G401 (cell line): ENCODE measurements at regions not wholly inside any gene's neighbourhood (a gene's known extent, or its start where the extent isn't known, plus 50 kb on each side); places are given as distances from the start of the nearest gene placed in this dataset.

Experiments used
- DNase-seq: peaks from one replicate; pipeline ENCODE4 v3.0.0-alpha.2; 2015; ENCODE audit warnings: low spot score
- in situ Hi-C: cut with HindIII; loops from 2 replicates; pipeline ENCODE4 v1.10.0; 2016; ENCODE audit warnings: low sequenced_read_pairs, mixed read lengths

- DNase-seq = no peak
- in situ Hi-C loops = no loop called here
Measured at GRCh38 chr5:167999182-167999581, 292.3 kb upstream of the WWC1 start.

GRCh38 chr5:168001318-168001717, 290.1 kb upstream of the WWC1 start:
- in situ Hi-C loops = no loop called here
- no peak for DNase-seq

GRCh38 chr5:168002116-168002515, 289.3 kb upstream of the WWC1 start:
- in situ Hi-C loops = no loop called here
- no peak for DNase-seq

GRCh38 chr5:168005093-168005492, 286.4 kb upstream of the WWC1 start:
- in situ Hi-C loops = no loop called here
- no peak for DNase-seq

GRCh38 chr5:168005936-168006335, 285.5 kb upstream of the WWC1 start:
- in situ Hi-C loops = no loop called here
- DNase-seq = no peak

GRCh38 chr5:168006456-168007130, 284.9 kb upstream of the WWC1 start:
- in situ Hi-C loops = no loop called here
- DNase-seq = no peak

- no peak for DNase-seq
- in situ Hi-C loops = no loop called here
Measured at GRCh38 chr5:168007286-168007685, 284.2 kb upstream of the WWC1 start.

- in situ Hi-C loops = no loop called here
- DNase-seq = no peak
Measured at GRCh38 chr5:168008555-168008954, 282.9 kb upstream of the WWC1 start.

GRCh38 chr5:168011096-168011495, 280.3 kb upstream of the WWC1 start:
- in situ Hi-C loops = no loop called here
- DNase-seq = no peak

GRCh38 chr5:168012006-168012405, 279.4 kb upstream of the WWC1 start:
- no peak for DNase-seq
- in situ Hi-C loops = no loop called here

- in situ Hi-C loops = no loop called here
- DNase-seq = no peak
Measured at GRCh38 chr5:168013546-168013945, 277.9 kb upstream of the WWC1 start.

- in situ Hi-C loops = no loop called here
- no peak for DNase-seq
Measured at GRCh38 chr5:168014433-168015123, 276.9 kb upstream of the WWC1 start.

- DNase-seq = no peak
- in situ Hi-C loops = no loop called here
Measured at GRCh38 chr5:168015506-168015905, 275.9 kb upstream of the WWC1 start.

GRCh38 chr5:168017313-168017712, 274.1 kb upstream of the WWC1 start:
- in situ Hi-C loops = no loop called here
- DNase-seq = no peak

- DNase-seq = no peak
- in situ Hi-C loops = no loop called here
Measured at GRCh38 chr5:168019143-168019542, 272.3 kb upstream of the WWC1 start.

- DNase-seq = no peak
- in situ Hi-C loops = no loop called here
Measured at GRCh38 chr5:168020542-168021294, 270.7 kb upstream of the WWC1 start.

GRCh38 chr5:168022446-168023169, 268.8 kb upstream of the WWC1 start:
- in situ Hi-C loops = no loop called here
- no peak for DNase-seq

GRCh38 chr5:168023191-168023590, 268.3 kb upstream of the WWC1 start:
- in situ Hi-C loops = no loop called here
- peak; percentile 58 for DNase-seq

- in situ Hi-C loops = no loop called here
- no peak for DNase-seq
Measured at GRCh38 chr5:168024306-168024705, 267.1 kb upstream of the WWC1 start.

GRCh38 chr5:168027007-168027406, 264.4 kb upstream of the WWC1 start:
- DNase-seq = no peak
- in situ Hi-C loops = no loop called here
